ENCODE measurements at regions not wholly inside any gene's neighbourhood (a gene's known extent, or its start where the extent isn't known, plus 50 kb on each side); places are given as distances from the start of the nearest gene placed in this dataset.

DNA sequence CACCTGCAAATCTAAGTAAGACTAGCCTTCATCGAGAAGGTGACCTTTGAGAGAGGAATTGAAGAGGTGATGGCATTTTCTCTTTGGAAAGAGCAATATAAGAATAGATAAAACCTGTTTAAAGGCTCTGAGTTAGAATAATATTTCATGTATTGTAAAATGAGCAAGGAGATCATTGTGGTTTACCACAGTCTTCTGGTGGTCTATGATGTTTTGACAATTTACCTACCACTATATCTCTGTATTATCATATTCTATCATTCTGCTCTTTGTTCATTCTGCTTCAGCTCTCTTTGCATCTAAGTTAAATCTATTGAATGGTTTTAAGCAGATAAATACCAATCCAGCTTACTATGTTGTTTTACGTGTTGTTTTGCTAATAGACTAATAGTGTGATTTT lies 982.3 kb downstream of the SI start:
- TF ChIP-seq EZH2phosphoT487 (IDR thresholded peaks at IDR 0.05; ENCODE audit: borderline replicate concordance, low read length), result no peak
- TF ChIP-seq, protein P1, sequence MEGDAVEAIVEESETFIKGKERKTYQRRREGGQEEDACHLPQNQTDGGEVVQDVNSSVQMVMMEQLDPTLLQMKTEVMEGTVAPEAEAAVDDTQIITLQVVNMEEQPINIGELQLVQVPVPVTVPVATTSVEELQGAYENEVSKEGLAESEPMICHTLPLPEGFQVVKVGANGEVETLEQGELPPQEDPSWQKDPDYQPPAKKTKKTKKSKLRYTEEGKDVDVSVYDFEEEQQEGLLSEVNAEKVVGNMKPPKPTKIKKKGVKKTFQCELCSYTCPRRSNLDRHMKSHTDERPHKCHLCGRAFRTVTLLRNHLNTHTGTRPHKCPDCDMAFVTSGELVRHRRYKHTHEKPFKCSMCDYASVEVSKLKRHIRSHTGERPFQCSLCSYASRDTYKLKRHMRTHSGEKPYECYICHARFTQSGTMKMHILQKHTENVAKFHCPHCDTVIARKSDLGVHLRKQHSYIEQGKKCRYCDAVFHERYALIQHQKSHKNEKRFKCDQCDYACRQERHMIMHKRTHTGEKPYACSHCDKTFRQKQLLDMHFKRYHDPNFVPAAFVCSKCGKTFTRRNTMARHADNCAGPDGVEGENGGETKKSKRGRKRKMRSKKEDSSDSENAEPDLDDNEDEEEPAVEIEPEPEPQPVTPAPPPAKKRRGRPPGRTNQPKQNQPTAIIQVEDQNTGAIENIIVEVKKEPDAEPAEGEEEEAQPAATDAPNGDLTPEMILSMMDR (IDR thresholded peaks at IDR 0.05; ENCODE audit: low read depth, low read length, poor library complexity, severe bottlenecking), result no peak

All from DOHH2 (cell line).